Esophagus squamous epithelium (tissue), 4 donors: ENCODE measurements at regions not wholly inside any gene's neighbourhood (a gene's known extent, or its start where the extent isn't known, plus 50 kb on each side); places are given as distances from the start of the nearest gene placed in this dataset.

ENCODE experiments used
- CTCF ChIP-seq, 6 experiments: fragments of 450-650 bp in 4 of 6; fragments of 200-600 bp in 2 of 6; sonication (generic) in 2 of 6; IDR thresholded peaks; one replicate each; pipeline ENCODE4 v1.5.1; 2016 to 2019; ENCODE audit warnings: antibody characterized with exemption in 6 of 6, mild to moderate bottlenecking in 4 of 6, moderate library complexity in 4 of 6
- POLR2A ChIP-seq, 4 donors: fragments of 450-650 bp; IDR thresholded peaks; one replicate each; pipeline ENCODE4 v1.6.1; 2017; ENCODE audit warnings: antibody characterized with exemption in 4 of 4, mild to moderate bottlenecking in 4 of 4, moderate library complexity in 3 of 4

GRCh38 chr20:60269573-60270162, 311.4 kb downstream of the CDH26 start:
- TF ChIP-seq CTCF (IDR thresholded peaks at IDR 0.05) (no peak), POLR2A (IDR thresholded peaks at IDR 0.05) (no peak)
